OCI-LY7 (cell line): ENCODE measurements at regions not wholly inside any gene's neighbourhood (a gene's known extent, or its start where the extent isn't known, plus 50 kb on each side); places are given as distances from the start of the nearest gene placed in this dataset.

ENCODE experiments used
- BruUV-seq: library from RNA; stranded (reverse); fragments of 400-500 nt; replicated peaks from 2 replicates; lab custom pipeline; 2021; lab: Mats Ljungman, UMichigan
- CTCF ChIA-PET: fragments of 300-600 bp; sonication (Branson Sonifier 250); formaldehyde crosslinking; loops from one replicate; lab custom pipeline; 2022; ENCODE audit warnings: antibody characterized with exemption; ENCODE audit not compliant: unreplicated experiment; lab: Charles Lee
- POLR2A ChIA-PET: fragments of 300-600 bp; sonication (Branson Sonifier 250); formaldehyde crosslinking; loops from one replicate; lab custom pipeline; 2022; ENCODE audit warnings: antibody characterized with exemption; lab: Charles Lee
- DNase-seq: peaks from one replicate; pipeline ENCODE4 v3.0.0-alpha.2; 2015; ENCODE audit warnings: low spot score
- H2AFZ ChIP-seq: fragments of 200-600 bp; sonication (generic), shearing (Covaris generic); 2 replicates; pipeline ENCODE4 v1.6.1; 2014; ENCODE audit warnings: mild to moderate bottlenecking, antibody characterized with exemption, low read length, moderate library complexity
- H3K27ac ChIP-seq: fragments of 200-600 bp; sonication (generic); 2 replicates; pipeline ENCODE4 v1.5.1; 2014; ENCODE audit warnings: mixed run types, low read depth, mild to moderate bottlenecking, moderate library complexity, low read length, inconsistent platforms; ENCODE audit not compliant: poor library complexity, severe bottlenecking
- H3K36me3 ChIP-seq: fragments of 200-600 bp; sonication (generic); 2 replicates; pipeline ENCODE4 v1.6.1; 2014; ENCODE audit warnings: mild to moderate bottlenecking, antibody characterized with exemption, low read length, moderate library complexity, mixed read lengths; ENCODE audit not compliant: insufficient read depth
- H3K4me1 ChIP-seq: fragments of 200-600 bp; sonication (generic); 2 replicates; pipeline ENCODE4 v1.5.1; 2014; ENCODE audit warnings: mild to moderate bottlenecking, low read length; ENCODE audit not compliant: insufficient read depth, poor library complexity, severe bottlenecking
- H3K4me2 ChIP-seq: fragments of 200-600 bp; sonication (generic); 2 replicates; pipeline ENCODE4 v1.6.1; 2014; ENCODE audit warnings: mild to moderate bottlenecking, low read length
- H3K4me3 ChIP-seq: fragments of 200-600 bp; sonication (generic); 2 replicates; pipeline ENCODE4 v1.5.1; 2014; ENCODE audit warnings: mild to moderate bottlenecking, low read depth, low read length; ENCODE audit not compliant: poor library complexity, severe bottlenecking
- H3K79me2 ChIP-seq: fragments of 200-600 bp; sonication (generic); 2 replicates; pipeline ENCODE4 v1.6.1; 2016; ENCODE audit warnings: low read depth, mild to moderate bottlenecking, low read length, moderate library complexity, mixed read lengths; ENCODE audit not compliant: insufficient read depth
- H3K9me2 ChIP-seq: fragments of 200-600 bp; sonication (generic); 2 replicates; pipeline ENCODE4 v1.6.1; 2016; ENCODE audit warnings: mild to moderate bottlenecking, low read length, mixed read lengths; ENCODE audit not compliant: insufficient read depth
- H3K9me3 ChIP-seq: fragments of 200-600 bp; sonication (generic); 2 replicates; pipeline ENCODE4 v1.6.1; 2014; ENCODE audit warnings: mild to moderate bottlenecking, mixed run types, low read length, mixed read lengths
- H4K20me1 ChIP-seq: fragments of 200-600 bp; sonication (generic); 2 replicates; pipeline ENCODE4 v1.6.1; 2014; ENCODE audit warnings: mild to moderate bottlenecking, antibody characterized with exemption, low read length, moderate library complexity, mixed read lengths; ENCODE audit not compliant: insufficient read depth
- EZH2phosphoT487 ChIP-seq: fragments of 200-600 bp; sonication (generic); IDR thresholded peaks from 2 replicates; pipeline ENCODE4 v1.6.1; 2018; ENCODE audit warnings: low read depth, borderline replicate concordance, mild to moderate bottlenecking, mixed run types, antibody characterized with exemption, low read length, moderate library complexity, mixed read lengths
- intact Hi-C: fragments of 100-400 bp; cut with micrococcal nuclease; formaldehyde crosslinking; loops from one replicate; pipeline ENCODE4 v1.10.0; 2022; ENCODE audit not compliant: unreplicated experiment
- TF ChIP-seq, protein P1 (sequence below): fragments of 200-600 bp; sonication (generic); conservative IDR thresholded peaks from 2 replicates; pipeline ENCODE4 v1.5.1; 2014; ENCODE audit warnings: mild to moderate bottlenecking, antibody characterized with exemption, low read length, moderate library complexity, mixed read lengths

DNA sequence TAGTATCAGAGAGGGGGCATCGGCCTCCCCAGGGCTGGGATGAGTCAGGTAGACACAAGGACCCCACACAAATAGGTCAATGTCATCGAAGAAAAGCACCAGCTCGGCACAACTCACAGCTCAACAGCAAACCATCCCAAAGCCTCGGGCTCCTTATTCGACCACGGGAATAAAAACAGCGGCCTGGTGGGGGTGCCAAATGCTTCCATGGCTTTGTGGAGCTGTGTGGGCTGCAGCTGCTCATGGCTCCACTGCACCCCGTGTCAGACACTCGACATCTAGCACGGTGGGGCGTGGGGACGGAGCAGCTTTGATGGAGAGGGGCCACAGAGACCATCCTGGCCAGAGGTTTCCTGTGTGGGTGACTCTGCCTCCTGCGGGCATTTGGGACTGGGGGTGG is 212.5 kb upstream of the SOX1 start:
- TF ChIP-seq, protein P1, sequence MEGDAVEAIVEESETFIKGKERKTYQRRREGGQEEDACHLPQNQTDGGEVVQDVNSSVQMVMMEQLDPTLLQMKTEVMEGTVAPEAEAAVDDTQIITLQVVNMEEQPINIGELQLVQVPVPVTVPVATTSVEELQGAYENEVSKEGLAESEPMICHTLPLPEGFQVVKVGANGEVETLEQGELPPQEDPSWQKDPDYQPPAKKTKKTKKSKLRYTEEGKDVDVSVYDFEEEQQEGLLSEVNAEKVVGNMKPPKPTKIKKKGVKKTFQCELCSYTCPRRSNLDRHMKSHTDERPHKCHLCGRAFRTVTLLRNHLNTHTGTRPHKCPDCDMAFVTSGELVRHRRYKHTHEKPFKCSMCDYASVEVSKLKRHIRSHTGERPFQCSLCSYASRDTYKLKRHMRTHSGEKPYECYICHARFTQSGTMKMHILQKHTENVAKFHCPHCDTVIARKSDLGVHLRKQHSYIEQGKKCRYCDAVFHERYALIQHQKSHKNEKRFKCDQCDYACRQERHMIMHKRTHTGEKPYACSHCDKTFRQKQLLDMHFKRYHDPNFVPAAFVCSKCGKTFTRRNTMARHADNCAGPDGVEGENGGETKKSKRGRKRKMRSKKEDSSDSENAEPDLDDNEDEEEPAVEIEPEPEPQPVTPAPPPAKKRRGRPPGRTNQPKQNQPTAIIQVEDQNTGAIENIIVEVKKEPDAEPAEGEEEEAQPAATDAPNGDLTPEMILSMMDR, result no peak
- no peak for TF ChIP-seq EZH2phosphoT487
- intact Hi-C loops, result no loop called here
- H3K4me2 ChIP-seq, result no peak overlapping the region
- H3K4me3 ChIP-seq, result no peak overlapping the region
- no peaks in the 10 kb centered on the region for H3K36me3 ChIP-seq
- no peaks in the 10 kb centered on the region for H4K20me1 ChIP-seq
- no peak overlapping the region for H2AFZ ChIP-seq
- H3K9me2 ChIP-seq, result no peaks in the 10 kb centered on the region
- no peaks in the 10 kb centered on the region for H3K4me1 ChIP-seq
- no peaks in the 10 kb centered on the region for H3K9me3 ChIP-seq
- H3K27ac ChIP-seq, result no peak overlapping the region
- BruUV-seq, result no TSS peak
- H3K79me2 ChIP-seq, result no peaks in the 10 kb centered on the region
- POLR2A ChIA-PET, result no interaction called here
- CTCF ChIA-PET, result no interaction called here
- no peak for DNase-seq

GRCh38 chr13:111855191-111855590 is 211.8 kb upstream of the SOX1 start:
- intact Hi-C loops, result no loop called here
- Histone ChIP-seq H3K9me3 (no peaks in the 10 kb centered on the region), H3K4me2 (no peak overlapping the region), H3K4me1 (no peaks in the 10 kb centered on the region), H3K27ac (no peak overlapping the region), H3K36me3 (no peaks in the 10 kb centered on the region), H2AFZ (no peak overlapping the region), H3K9me2 (no peaks in the 10 kb centered on the region), H3K79me2 (no peaks in the 10 kb centered on the region), H3K4me3 (no peak overlapping the region), H4K20me1 (no peaks in the 10 kb centered on the region)
- ChIA-PET POLR2A (no interaction called here), CTCF (no interaction called here)
- DNase-seq, result no peak
- TF ChIP-seq EZH2phosphoT487, result no peak
- TF ChIP-seq, protein P1, result no peak
- BruUV-seq, result no TSS peak

- Histone ChIP-seq H3K4me2 (no peak overlapping the region), H3K36me3 (no peaks in the 10 kb centered on the region), H2AFZ (no peak overlapping the region), H3K79me2 (no peaks in the 10 kb centered on the region), H3K4me1 (no peaks in the 10 kb centered on the region), H4K20me1 (no peaks in the 10 kb centered on the region), H3K9me3 (no peaks in the 10 kb centered on the region), H3K27ac (no peak overlapping the region), H3K9me2 (no peaks in the 10 kb centered on the region), H3K4me3 (no peak overlapping the region)
- ChIA-PET POLR2A (no interaction called here), CTCF (no interaction called here)
- BruUV-seq, result no TSS peak
- no peak for DNase-seq
- intact Hi-C loops, result no loop called here
- TF ChIP-seq, protein P1, result no peak
- no peak for TF ChIP-seq EZH2phosphoT487
These were observed 211.2 kb upstream of the SOX1 start for GRCh38 chr13:111855786-111856185.
